ENCODE measurements at regions not wholly inside any gene's neighbourhood (a gene's known extent, or its start where the extent isn't known, plus 50 kb on each side); places are given as distances from the start of the nearest gene placed in this dataset.

GRCh38 chr2:12330916-12331315 lies 385.8 kb upstream of the TRIB2 start:
- H3K9me3 ChIP-seq (ENCODE audit: low read depth), result no peaks in the 10 kb centered on the region
- H3K9ac ChIP-seq, result no peak overlapping the region
- Mint-ChIP-seq H3K27me3 (ENCODE audit: insufficient read depth, low read depth) (peaks cover 4% of the 10 kb centered on the region), H3K9me3 (no peaks in the 10 kb centered on the region), H3K27ac (no peak overlapping the region), H3K4me3 (no peak overlapping the region), H3K36me3 (no peaks in the 10 kb centered on the region), H3K4me1 (peaks cover 3% of the 10 kb centered on the region)
- no peaks in the 10 kb centered on the region for H3F3A ChIP-seq (ENCODE audit: low read depth)
- H3K27ac ChIP-seq, result no peak overlapping the region
- H3K4me3 ChIP-seq, result no peak overlapping the region
- H3K79me2 ChIP-seq (ENCODE audit: low read depth), result no peaks in the 10 kb centered on the region
- no peak overlapping the region for H3K4me2 ChIP-seq
- TF ChIP-seq, protein P1, sequence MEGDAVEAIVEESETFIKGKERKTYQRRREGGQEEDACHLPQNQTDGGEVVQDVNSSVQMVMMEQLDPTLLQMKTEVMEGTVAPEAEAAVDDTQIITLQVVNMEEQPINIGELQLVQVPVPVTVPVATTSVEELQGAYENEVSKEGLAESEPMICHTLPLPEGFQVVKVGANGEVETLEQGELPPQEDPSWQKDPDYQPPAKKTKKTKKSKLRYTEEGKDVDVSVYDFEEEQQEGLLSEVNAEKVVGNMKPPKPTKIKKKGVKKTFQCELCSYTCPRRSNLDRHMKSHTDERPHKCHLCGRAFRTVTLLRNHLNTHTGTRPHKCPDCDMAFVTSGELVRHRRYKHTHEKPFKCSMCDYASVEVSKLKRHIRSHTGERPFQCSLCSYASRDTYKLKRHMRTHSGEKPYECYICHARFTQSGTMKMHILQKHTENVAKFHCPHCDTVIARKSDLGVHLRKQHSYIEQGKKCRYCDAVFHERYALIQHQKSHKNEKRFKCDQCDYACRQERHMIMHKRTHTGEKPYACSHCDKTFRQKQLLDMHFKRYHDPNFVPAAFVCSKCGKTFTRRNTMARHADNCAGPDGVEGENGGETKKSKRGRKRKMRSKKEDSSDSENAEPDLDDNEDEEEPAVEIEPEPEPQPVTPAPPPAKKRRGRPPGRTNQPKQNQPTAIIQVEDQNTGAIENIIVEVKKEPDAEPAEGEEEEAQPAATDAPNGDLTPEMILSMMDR (IDR thresholded peaks at IDR 0.05), result no peak
- TF ChIP-seq EZH2phosphoT487 (IDR thresholded peaks at IDR 0.05), result no peak
- TF ChIP-seq EZH2 (IDR thresholded peaks at IDR 0.05), result no peak
- H4K20me1 ChIP-seq (ENCODE audit: low read depth), result no peaks in the 10 kb centered on the region
- H3K36me3 ChIP-seq, result no peaks in the 10 kb centered on the region
- no peak for DNase-seq (ENCODE audit: low spot score)
- no peak overlapping the region for H2AFZ ChIP-seq (replicated peaks)
- H3K27me3 ChIP-seq, result no peaks in the 10 kb centered on the region
- no peaks in the 10 kb centered on the region for H3K4me1 ChIP-seq

DNA sequence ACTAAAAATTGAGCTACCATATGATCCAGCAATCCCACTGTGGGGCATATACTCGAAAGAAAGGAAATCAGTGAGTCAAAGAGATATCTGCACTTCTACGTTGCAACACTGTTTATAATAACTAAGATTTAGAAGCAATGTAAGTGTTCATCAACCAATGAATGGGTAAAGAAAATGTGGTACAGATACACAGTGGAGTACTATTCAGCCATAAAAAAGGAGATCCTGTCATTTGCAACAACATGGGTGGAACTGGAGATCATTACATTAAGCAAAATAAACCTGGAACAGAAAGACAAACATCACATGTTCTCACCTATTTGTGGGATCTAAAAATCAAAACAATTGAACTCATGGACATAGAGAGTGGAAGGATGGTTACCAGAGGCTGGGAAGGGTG lies 385.0 kb upstream of the TRIB2 start:
- no peaks in the 10 kb centered on the region for H3K9me3 Mint-ChIP-seq
- Histone ChIP-seq H3K4me1 (no peaks in the 10 kb centered on the region), H3K36me3 (no peaks in the 10 kb centered on the region), H3K27ac (no peak overlapping the region), H3F3A (ENCODE audit: low read depth) (no peaks in the 10 kb centered on the region), H3K4me3 (no peak overlapping the region), H3K9me3 (ENCODE audit: low read depth) (no peaks in the 10 kb centered on the region), H3K27me3 (no peaks in the 10 kb centered on the region), H3K9ac (no peak overlapping the region), H3K79me2 (ENCODE audit: low read depth) (no peaks in the 10 kb centered on the region), H3K4me2 (no peak overlapping the region), H4K20me1 (ENCODE audit: low read depth) (no peaks in the 10 kb centered on the region), H2AFZ (replicated peaks) (no peak overlapping the region)
- no peak for DNase-seq (ENCODE audit: low spot score)
- no peak overlapping the region for H3K27ac Mint-ChIP-seq
- peaks cover 4% of the 10 kb centered on the region for H3K27me3 Mint-ChIP-seq (ENCODE audit: insufficient read depth, low read depth)
- no peaks in the 10 kb centered on the region for H3K36me3 Mint-ChIP-seq
- H3K4me3 Mint-ChIP-seq, result no peak overlapping the region
- no peak for TF ChIP-seq EZH2phosphoT487 (IDR thresholded peaks at IDR 0.05)
- TF ChIP-seq, protein P1 (IDR thresholded peaks at IDR 0.05), result no peak
- no peak for TF ChIP-seq EZH2 (IDR thresholded peaks at IDR 0.05)
- H3K4me1 Mint-ChIP-seq, result peaks cover 3% of the 10 kb centered on the region

DNA sequence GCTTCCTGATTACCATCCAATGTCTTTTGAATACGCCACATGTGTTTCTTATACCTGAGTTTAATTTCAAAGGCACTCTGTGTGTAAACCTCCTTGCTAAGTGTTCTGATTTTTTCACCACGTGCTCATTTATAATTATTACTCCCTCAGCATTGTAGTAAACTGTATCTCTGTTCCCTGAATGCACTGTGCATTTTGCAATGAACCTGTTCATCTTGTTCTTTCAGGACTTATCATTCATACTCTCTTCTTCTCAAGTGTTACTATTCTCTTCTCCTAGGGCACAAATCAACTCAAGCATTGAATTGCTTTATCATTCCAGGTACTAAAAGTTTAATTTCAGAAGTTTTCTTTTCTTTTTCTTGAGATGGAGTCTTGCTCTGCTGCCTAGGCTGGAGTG lies 383.4 kb upstream of the TRIB2 start:
- Mint-ChIP-seq H3K9me3 (no peaks in the 10 kb centered on the region), H3K4me3 (no peak overlapping the region), H3K36me3 (no peaks in the 10 kb centered on the region), H3K4me1 (peaks cover 3% of the 10 kb centered on the region), H3K27ac (no peak overlapping the region), H3K27me3 (ENCODE audit: insufficient read depth, low read depth) (peaks cover 4% of the 10 kb centered on the region)
- Histone ChIP-seq H3K36me3 (no peaks in the 10 kb centered on the region), H3K9me3 (ENCODE audit: low read depth) (no peaks in the 10 kb centered on the region), H3K79me2 (ENCODE audit: low read depth) (no peaks in the 10 kb centered on the region), H3K27me3 (no peaks in the 10 kb centered on the region), H3K27ac (no peak overlapping the region), H3K4me2 (no peak overlapping the region), H3K4me3 (no peak overlapping the region), H4K20me1 (ENCODE audit: low read depth) (no peaks in the 10 kb centered on the region), H3K9ac (no peak overlapping the region), H2AFZ (replicated peaks) (no peak overlapping the region), H3K4me1 (no peaks in the 10 kb centered on the region), H3F3A (ENCODE audit: low read depth) (no peaks in the 10 kb centered on the region)
- TF ChIP-seq EZH2 (IDR thresholded peaks at IDR 0.05) (no peak), EZH2phosphoT487 (IDR thresholded peaks at IDR 0.05) (no peak)
- TF ChIP-seq, protein P1 (IDR thresholded peaks at IDR 0.05), result no peak
- DNase-seq (ENCODE audit: low spot score), result no peak
